K562 (cell line): ENCODE measurements at regions not wholly inside any gene's neighbourhood (a gene's known extent, or its start where the extent isn't known, plus 50 kb on each side); places are given as distances from the start of the nearest gene placed in this dataset.

ENCODE experiments used
- CREM ChIP-seq: IDR thresholded peaks from 2 replicates; pipeline ENCODE4 v1.6.1; 2014; ENCODE audit warnings: antibody characterized with exemption, low read depth
- EZH2 ChIP-seq: IDR thresholded peaks from 2 replicates; pipeline ENCODE4 v1.6.1; 2012; ENCODE audit warnings: low read depth, mild to moderate bottlenecking, inconsistent platforms, low read length, borderline replicate concordance
- NFYB ChIP-seq: IDR thresholded peaks from 2 replicates; pipeline ENCODE4 v1.6.1; 2011; ENCODE audit warnings: mild to moderate bottlenecking, moderate library complexity; ENCODE audit not compliant: insufficient read length; ENCODE audit errors: extremely low read depth
- PHF20 ChIP-seq: fragments of 450-650 bp; IDR thresholded peaks from 2 replicates; pipeline ENCODE4 v1.6.1; 2018; ENCODE audit not compliant: partially characterized antibody
- RAD21 ChIP-seq, 2 experiments: fragments of 250-450 bp in 1 of 2; fragments of 450-650 bp in 1 of 2; sonication (Bioruptor Pico) in 1 of 2; formaldehyde crosslinking in 1 of 2; IDR thresholded peaks in 1 of 2; conservative IDR thresholded peaks in 1 of 2; 2 replicates each; pipeline versions ENCODE4 v1.4.0 to v1.8.0; 2020 to 2022; ENCODE audit warnings: mild to moderate bottlenecking in 2 of 2, moderate library complexity in 1 of 2
- U2AF2 ChIP-seq: fragments of 200-400 bp; formaldehyde crosslinking; optimal IDR thresholded peaks from 2 replicates; pipeline ENCODE3; 2017; ENCODE audit warnings: low read depth, mild to moderate bottlenecking, low read length
- ZNF175 ChIP-seq: fragments of 200-800 bp; sonication (Bioruptor generic); IDR thresholded peaks from 2 replicates; pipeline ENCODE4 v1.6.1; 2016; ENCODE audit warnings: low read depth, mild to moderate bottlenecking, missing genetic modification characterization, missing compliant biosample characterization

- no peak for TF ChIP-seq RAD21 (CRISPR knock-in tag; conservative IDR thresholded peaks at IDR 0.05 in 1 of 2, IDR thresholded peaks at IDR 0.05 in 1 of 2)
- no peak for TF ChIP-seq EZH2
- TF ChIP-seq U2AF2 = no peak
- TF ChIP-seq NFYB = no peak
- TF ChIP-seq ZNF175 (CRISPR knock-in tag) = no peak
- TF ChIP-seq CREM = no peak
- TF ChIP-seq PHF20 = no peak
Measured at GRCh38 chr11:30171661-30172060, 59.2 kb upstream of the FSHB start.
